Epidermal melanocyte (primary cell): ENCODE measurements at regions not wholly inside any gene's neighbourhood (a gene's known extent, or its start where the extent isn't known, plus 50 kb on each side); places are given as distances from the start of the nearest gene placed in this dataset.
"Not testable (repeated sequence)": the region's sequence is repeated elsewhere in the genome, so short reads cannot be mapped to it uniquely, and the experiment has no call there.

Experiments used
- DNase-seq: peaks from one replicate; pipeline ENCODE4 v3.0.0; 2011; ENCODE audit warnings: low spot score; ENCODE audit not compliant: insufficient read length

GRCh38 chr10:23643111-23643780 lies 204.4 kb downstream of the OTUD1 start:
- no peak for DNase-seq

DNA sequence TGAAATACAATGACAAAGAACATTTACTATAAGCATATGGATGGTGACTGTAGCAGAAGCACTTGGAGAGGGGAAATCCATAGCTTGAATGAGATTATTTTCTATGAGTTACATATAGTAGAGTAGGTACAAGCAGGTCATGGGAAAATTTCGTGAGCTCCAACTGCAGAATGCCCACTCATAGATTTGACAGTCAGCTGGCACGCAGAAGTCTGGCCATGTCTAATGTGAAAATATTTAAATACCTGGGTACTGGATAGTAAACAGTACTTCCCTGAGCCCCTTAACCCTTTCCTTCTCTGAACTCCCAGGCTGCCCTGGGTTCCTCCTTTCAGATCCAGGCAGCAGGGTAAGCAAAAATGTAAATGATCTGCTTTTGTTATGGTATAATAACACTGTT lies 209.7 kb downstream of the OTUD1 start:
- no peak for DNase-seq

GRCh38 chr10:23656735-23657134 lies 217.9 kb downstream of the OTUD1 start:
- no peak for DNase-seq

DNA sequence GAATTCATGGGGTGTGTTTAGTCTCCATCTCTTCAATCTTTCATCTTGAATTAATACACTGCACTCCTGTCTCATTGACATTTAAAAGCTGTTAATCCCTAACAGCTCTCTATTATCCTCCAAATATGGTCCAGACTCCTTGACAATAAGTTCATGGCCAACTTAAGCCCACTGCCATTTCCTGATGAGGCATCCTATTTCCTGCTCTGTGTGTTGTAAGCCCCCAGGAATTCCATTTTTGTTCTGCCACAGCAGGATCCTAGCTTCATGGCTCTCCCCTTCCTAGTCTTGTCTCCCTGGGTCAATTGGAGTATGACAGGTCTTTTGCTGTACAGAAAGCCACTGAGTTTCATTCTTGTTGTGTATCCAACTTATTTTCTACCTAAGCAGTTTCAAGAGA lies 218.8 kb downstream of the OTUD1 start:
- DNase-seq = no peak

DNA sequence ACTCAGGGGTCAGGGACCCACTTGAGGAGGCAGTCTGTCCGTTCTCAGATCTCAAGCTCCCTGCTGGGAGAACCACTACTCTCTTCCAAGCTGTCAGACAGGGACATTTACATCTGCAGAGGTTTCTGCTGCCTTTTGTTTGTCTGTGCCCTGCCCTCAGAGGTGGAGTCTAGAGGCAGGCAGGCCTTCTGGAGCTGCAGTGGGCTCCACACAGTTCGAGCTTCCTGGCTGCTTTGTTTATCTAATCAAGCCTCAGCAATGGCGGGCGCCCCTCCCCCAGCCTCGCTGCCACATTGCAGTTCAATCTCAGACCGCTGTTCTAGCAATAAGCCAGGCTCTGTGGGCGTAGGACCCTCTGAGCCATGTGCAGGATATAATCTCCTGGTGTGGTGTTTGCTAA lies 233.0 kb downstream of the OTUD1 start:
- not testable (repeated sequence) for DNase-seq

DNA sequence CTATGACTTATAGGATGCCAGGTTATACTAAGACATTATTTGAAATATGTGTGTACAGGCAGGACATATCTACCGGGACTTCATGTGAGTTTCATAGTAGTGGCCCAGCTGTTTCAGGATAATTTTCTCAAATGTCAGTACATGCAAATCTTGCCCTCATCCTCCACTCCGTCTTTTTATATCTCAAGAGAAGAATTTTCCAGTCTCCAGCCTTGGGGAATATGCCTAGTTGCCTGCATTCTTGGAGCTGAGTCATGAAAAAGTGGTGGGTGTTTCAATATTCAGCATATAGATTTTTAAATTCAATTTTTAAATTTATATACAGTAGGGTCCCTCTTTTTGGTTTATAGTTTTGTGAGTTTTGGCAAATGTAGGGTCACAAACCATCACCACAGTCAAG lies 236.7 kb downstream of the OTUD1 start:
- no peak for DNase-seq

DNA sequence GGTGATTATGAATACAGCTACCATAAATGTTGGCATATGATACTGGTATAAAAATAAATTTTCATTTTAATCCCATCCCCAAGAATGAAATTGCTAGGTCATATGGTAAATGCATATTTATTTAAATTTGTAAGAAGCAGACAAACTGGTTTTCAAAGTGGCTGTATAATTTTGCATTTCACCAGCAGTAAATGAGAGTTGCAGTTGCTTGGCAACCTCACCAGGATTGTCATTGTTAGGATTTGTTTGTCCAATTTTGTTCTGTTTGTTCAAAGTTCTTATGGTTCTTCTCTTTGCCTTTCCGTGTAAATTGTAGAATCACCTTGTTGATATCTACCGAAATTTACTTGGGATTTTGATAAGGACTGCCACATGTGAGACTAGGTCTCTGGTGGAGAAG lies 237.4 kb downstream of the OTUD1 start:
- DNase-seq = no peak

GRCh38 chr10:23686722-23687121 lies 247.8 kb downstream of the OTUD1 start:
- DNase-seq = no peak

DNA sequence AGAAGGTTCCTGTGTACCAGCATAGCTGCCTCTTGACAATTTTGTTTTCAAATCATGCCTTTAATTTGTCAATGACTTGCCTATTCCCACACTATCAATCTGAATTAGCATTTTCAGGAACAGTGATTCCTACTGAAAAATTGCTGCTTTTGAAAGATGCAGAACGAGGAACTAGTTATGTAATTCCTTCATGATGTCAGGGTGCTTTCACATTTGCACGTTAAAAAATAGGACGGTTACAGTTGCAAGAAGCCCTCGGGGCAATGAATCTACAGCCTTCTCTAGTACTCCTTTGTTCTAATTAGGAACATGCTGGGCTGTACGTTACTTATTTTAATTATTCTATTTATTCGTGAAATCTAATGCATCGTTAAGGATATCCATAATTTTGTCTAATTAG lies 253.9 kb downstream of the OTUD1 start:
- DNase-seq = no peak

DNA sequence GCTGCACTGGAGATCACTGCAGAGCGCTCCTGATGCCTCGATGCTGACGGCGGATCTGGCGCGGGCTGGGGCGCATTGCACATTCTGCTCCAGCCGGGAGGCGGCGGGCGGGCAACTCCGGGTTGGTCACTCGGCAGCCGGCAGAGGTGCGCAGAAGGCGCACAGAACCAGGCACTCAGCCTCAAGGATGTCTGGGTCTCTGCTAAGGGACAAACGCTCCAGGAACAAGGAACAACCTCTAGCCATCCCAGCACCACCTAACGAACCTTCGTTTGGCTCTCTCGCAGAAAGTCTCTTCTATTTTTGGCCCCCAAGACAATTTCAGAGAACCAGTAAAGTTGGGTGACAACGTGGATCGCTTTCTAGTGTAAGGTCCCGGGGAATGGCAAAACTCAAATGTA lies 254.6 kb downstream of the OTUD1 start:
- no peak for DNase-seq

DNA sequence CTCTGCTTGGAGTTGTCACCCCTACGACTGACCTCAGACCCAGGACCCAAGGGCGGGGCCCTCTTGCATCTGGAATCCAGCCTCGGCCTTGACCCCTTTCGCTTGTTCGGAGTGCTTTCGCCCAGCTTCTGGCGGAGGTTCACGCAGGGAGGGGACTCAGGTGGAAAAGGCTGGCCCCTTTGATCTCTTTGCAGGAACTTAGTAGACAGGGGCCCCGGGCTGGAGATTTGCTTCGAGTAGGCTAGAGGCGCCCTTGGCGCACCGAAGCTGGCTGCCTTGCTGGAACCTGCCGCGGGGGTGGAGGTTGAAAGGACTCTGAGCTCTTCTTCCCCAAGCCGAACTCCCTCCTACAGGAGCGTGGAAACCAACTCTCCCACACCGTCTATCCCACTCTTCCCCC lies 255.1 kb downstream of the OTUD1 start:
- no peak for DNase-seq

DNA sequence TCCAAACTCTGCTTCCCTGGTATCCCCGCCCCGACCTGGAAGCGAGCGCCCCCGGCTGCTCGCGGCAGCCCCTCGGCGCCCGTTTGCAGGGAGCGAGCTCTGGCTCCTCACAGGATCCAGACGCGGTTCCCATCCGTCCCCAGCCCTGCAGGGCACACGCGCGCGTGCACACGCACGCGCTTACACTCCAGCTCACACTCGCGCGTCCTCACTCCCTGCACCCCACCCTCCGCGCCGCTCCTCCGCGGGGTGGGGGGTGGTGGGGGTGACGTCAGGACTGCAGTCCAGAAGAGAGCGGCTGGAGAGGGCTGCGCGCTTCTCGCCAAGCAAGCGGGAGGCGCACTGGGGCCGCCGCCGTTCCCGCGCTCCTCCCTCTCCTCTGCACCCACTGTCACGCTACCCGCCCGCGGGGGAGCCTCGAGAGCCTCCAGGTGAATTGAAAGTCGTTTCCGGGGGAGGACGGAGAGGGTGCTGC lies 255.6 kb downstream of the OTUD1 start:
- no peak for DNase-seq

GRCh38 chr10:23694921-23695824 lies 256.3 kb downstream of the OTUD1 start:
- DNase-seq = no peak

DNA sequence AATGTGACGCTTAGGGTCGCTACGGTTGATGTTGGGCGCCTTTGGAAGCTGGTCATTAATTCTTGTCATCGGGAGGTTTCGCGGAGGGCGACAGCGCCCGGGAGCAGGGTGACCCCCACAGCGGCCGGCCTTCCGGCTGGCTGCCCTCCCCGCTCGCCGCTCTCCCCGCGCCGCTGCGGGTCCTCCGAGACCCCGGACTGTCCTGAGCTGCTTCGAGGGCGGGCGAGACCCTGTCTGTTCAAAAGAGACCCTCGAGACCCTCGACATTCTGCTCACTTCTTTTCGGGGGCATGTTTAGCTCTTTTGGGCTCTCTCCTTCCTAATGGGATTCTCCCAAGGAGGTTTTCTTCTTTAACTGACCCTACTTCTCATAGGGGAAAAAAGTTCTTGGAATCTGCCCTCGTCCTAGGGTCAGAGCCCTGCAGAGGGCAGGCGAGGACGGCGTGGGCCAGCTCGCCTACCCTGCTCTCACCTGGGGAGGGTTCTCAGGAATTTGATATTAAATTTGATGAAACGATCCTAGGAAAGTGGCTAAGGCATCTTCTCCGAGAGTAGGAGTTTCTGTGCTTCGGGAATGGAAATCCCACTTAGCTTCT lies 257.0 kb downstream of the OTUD1 start:
- no peak for DNase-seq

GRCh38 chr10:23696476-23696875 lies 257.6 kb downstream of the OTUD1 start:
- DNase-seq = no peak

- peak; percentile 36 for DNase-seq
Measured at GRCh38 chr10:23702977-23703414, 264.1 kb downstream of the OTUD1 start.

GRCh38 chr10:23715363-23715762 lies 276.5 kb downstream of the OTUD1 start:
- DNase-seq = no peak

DNA sequence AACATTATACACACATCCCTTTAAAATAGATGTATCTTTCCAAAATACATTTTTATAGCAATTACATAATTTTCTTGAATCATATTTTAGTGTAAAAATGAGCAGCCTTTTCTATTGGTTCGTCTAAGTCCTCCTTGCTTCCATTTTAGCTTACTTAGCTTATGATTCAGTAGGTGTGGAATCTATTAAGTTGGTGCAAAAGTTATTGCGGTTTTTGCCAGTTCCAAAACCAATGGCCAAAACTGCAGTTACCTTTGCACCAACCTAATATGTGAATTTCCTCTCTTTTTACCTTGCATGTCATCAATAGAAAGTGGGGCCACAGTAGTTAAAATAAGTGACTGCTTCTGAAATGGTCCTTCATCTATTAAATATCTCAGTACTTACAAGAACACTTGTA lies 279.0 kb downstream of the OTUD1 start:
- DNase-seq = no peak

DNA sequence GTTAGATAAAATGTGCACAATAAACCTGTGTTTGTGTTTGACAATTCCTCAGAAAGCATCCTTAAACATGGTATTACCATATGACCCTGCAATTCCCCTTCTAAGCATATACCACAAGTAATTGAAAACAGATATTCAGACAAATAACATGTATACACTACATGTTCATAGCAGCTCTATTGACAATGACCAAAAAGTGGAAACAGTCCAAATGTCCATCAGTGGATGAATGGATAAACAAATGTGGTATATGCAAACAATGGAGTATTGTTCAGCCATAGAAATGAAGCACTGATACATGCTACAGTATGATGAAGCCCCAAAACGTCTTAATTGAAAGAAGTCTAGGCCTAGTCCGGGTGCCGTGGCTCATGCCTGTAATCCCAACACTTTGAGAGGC lies 280.1 kb downstream of the OTUD1 start:
- DNase-seq = no peak

- DNase-seq = no peak
Measured at GRCh38 chr10:23723796-23724195, 284.9 kb downstream of the OTUD1 start.

DNA sequence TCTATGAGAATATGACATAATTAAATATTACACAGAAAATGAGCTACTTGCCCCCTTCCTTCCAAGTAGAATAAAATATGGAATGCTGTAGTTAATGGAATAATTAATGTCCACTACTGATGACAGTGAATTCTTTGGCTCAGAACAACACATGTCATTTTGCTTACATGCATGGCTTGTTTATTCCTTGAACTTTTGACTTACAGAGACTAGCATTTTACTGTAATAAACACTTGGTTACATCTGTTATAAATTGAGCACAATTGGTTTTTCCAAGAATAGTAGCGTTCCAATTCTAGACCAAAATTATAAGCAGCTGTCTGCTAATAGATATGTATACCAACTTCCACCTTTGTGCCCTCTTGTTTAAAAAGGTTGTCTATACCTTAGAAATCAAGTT lies 286.7 kb downstream of the OTUD1 start:
- no peak for DNase-seq

GRCh38 chr10:23742368-23742767 lies 303.5 kb downstream of the OTUD1 start:
- no peak for DNase-seq
